ENCODE measurements at regions not wholly inside any gene's neighbourhood (a gene's known extent, or its start where the extent isn't known, plus 50 kb on each side); places are given as distances from the start of the nearest gene placed in this dataset.

DNA sequence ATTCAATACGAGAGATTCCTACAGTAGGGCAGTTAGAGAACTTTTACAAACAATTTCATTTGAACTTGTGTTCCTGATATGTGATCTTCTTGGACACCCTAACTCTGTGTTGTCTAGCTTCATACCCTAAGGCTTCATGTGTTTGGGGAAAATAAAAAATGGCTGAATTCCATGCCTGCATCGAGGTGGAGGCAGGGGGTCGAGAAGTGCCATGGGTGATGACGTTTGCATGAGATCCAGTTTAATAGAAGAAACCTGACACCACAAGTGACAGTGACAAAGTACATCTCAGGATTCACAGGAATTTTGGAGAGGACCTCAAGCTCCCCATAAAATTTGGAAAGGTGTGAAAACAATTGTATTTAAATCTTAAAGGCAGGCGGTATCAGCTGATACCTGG lies 169.2 kb upstream of the NABP1 start:
- H3K27ac ChIP-seq = no peak overlapping the region
- DNase-seq (ENCODE audit: low spot score) = no peak
- ChIA-PET POLR2A (ENCODE audit: low non-redundant PET) (no interaction called here), CTCF (interaction anchor here (0.6 kb wide), 1 partner anchor 370 kb away, joined by 4 read pairs; no protein-coding TSS in a partner anchor)
- TF ChIP-seq, protein P1, sequence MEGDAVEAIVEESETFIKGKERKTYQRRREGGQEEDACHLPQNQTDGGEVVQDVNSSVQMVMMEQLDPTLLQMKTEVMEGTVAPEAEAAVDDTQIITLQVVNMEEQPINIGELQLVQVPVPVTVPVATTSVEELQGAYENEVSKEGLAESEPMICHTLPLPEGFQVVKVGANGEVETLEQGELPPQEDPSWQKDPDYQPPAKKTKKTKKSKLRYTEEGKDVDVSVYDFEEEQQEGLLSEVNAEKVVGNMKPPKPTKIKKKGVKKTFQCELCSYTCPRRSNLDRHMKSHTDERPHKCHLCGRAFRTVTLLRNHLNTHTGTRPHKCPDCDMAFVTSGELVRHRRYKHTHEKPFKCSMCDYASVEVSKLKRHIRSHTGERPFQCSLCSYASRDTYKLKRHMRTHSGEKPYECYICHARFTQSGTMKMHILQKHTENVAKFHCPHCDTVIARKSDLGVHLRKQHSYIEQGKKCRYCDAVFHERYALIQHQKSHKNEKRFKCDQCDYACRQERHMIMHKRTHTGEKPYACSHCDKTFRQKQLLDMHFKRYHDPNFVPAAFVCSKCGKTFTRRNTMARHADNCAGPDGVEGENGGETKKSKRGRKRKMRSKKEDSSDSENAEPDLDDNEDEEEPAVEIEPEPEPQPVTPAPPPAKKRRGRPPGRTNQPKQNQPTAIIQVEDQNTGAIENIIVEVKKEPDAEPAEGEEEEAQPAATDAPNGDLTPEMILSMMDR (conservative IDR thresholded peaks at IDR 0.05; ENCODE audit: low read depth) = no peak

DNA sequence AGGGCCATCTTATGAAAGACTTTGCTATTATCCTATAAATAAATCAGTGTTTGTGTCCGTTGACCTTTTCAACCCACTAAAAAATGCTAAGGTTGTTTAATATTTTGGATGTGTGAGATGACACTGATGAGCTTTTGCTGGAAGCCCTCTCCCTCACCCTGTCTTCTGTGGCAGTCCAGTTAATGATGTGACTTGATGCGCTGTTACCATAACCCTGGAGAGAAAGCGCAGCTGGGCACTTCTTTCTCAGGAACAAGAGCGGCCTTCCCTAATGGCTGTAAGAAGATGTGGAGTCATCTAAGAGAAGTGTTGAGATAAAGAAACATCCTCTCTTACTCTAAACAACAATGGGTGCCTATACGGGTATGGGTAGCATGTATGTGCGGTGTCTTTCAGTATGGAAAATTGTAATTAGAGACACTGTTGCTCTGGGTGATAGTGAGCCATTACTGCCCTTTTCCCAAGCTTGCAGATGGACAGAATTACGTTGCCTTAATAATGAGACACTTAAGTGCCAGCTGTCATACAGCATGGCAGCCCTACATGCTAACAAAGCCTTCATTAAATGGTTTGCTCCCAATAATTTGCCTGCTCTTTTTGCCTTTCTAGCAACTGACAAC lies 165.6 kb upstream of the NABP1 start:
- TF ChIP-seq, protein P1 (conservative IDR thresholded peaks at IDR 0.05; ENCODE audit: low read depth) = no peak
- DNase-seq (ENCODE audit: low spot score) = no peak
- ChIA-PET POLR2A (ENCODE audit: low non-redundant PET) (no interaction called here), CTCF (no interaction called here)
- H3K27ac ChIP-seq = no peak overlapping the region

DNA sequence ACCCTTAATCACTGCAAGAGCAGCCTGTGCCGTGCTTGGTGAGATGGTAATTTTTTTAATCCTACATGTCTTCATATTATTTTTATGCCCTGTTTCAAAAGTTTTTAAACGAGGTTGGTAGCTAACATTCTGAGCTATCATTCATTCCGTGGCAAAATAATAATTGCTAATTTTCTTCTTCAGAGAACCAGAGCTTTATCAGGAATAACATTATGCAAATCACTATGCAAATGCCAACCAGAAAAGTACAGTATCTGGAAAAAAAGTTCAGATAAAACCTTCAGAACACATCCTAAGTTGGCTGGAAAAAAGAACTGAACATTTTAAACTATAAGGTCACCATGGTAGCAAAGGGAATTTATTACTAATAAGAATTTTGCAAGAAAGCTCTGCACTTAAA lies 165.1 kb upstream of the NABP1 start:
- POLR2A ChIA-PET (ENCODE audit: low non-redundant PET) = no interaction called here
- DNase-seq (ENCODE audit: low spot score) = no peak
- H3K27ac ChIP-seq = no peak overlapping the region
- TF ChIP-seq, protein P1 (conservative IDR thresholded peaks at IDR 0.05; ENCODE audit: low read depth) = no peak
- CTCF ChIA-PET = no interaction called here

DNA sequence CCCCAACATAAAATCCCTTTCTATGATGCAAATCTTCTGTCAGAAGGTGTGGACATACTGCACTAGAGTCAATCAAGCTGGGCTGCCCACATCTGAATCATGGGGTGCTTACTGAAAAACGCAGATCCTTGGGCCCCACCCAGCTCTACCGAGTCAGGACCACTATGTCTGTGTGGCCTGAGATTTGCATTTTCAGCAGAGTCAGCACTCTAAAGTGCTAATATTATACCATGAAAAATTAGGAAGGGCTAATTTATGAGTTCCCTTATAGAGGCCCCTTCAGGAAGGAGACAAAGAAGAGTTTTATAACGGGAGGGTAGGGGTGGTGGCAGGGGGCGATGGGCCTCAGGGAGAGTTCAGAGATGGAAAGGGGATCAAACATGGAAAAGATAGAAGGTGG lies 163.3 kb upstream of the NABP1 start:
- ChIA-PET POLR2A (ENCODE audit: low non-redundant PET) (no interaction called here), CTCF (interaction anchor here (0.6 to 1.1 kb wide), 3 partner anchors 13 to 464 kb away, joined by 3 to 17 read pairs (median 5); no protein-coding TSS in a partner anchor)
- TF ChIP-seq, protein P1 (conservative IDR thresholded peaks at IDR 0.05; ENCODE audit: low read depth) = no peak
- H3K27ac ChIP-seq = no peak overlapping the region
- no peak for DNase-seq (ENCODE audit: low spot score)

DNA sequence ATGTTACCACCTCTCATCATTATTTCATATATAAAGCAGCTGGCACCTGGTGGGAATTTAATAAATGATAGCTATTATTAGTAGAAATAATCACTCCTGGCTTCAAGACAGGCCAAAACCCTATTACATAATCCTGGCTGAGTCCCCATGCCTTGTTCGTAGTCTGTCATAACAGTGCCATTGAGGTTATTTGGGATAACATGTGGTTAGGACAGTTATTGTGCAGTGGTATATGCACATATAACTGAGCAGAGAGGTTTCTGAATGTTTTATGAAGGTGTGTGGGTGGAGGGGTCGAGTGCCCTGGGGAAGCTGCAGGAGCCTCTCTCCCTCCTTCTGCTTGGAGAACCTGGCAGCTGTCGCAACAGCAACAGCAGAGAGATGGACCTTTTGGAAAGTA lies 162.4 kb upstream of the NABP1 start:
- CTCF ChIA-PET = interaction anchor here (0.6 to 1.1 kb wide), 2 partner anchors 14 to 94 kb away, joined by 3 to 17 read pairs; no protein-coding TSS in a partner anchor
- no peak for DNase-seq (ENCODE audit: low spot score)
- POLR2A ChIA-PET (ENCODE audit: low non-redundant PET) = no interaction called here
- no peak overlapping the region for H3K27ac ChIP-seq
- TF ChIP-seq, protein P1 (conservative IDR thresholded peaks at IDR 0.05; ENCODE audit: low read depth) = no peak

DNA sequence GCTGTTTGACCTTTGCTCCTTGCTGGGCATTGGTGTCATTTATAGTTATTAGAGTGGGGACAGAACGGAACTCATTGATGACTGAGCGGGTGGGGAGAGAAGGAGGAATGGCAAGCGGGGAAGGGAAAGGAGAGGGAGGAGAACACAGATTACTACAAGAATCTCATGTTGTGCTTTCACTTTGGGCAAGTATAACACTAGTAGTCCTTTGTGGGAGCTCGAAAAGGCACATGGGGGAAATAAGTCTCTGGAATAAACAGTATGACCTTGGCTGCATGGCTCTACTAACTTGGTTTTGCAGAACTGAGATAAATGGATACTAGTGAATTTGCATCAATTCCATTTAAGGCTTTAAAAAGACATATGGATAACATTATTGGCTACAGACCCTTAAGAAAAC lies 161.7 kb upstream of the NABP1 start:
- DNase-seq (ENCODE audit: low spot score) = no peak
- TF ChIP-seq, protein P1 (conservative IDR thresholded peaks at IDR 0.05; ENCODE audit: low read depth) = no peak
- H3K27ac ChIP-seq = no peak overlapping the region
- ChIA-PET CTCF (interaction anchor here (0.7 kb wide), 1 partner anchor 19 kb away, joined by 3 read pairs; no protein-coding TSS in a partner anchor), POLR2A (ENCODE audit: low non-redundant PET) (no interaction called here)

Data from RWPE1 (cell line).